GM23248 (cell line): ENCODE measurements at regions not wholly inside any gene's neighbourhood (a gene's known extent, or its start where the extent isn't known, plus 50 kb on each side); places are given as distances from the start of the nearest gene placed in this dataset.

ENCODE experiments used
- EZH2 ChIP-seq: fragments of 200-600 bp; sonication (generic); IDR thresholded peaks from 2 replicates; pipeline ENCODE4 v1.6.1; 2018; ENCODE audit warnings: antibody characterized with exemption, mild to moderate bottlenecking; ENCODE audit not compliant: insufficient read depth, poor library complexity, severe bottlenecking
- EZH2phosphoT487 ChIP-seq: fragments of 200-600 bp; sonication (generic); IDR thresholded peaks from 2 replicates; pipeline ENCODE4 v1.6.1; 2018; ENCODE audit warnings: antibody characterized with exemption, moderate library complexity, mild to moderate bottlenecking, low read depth; ENCODE audit not compliant: insufficient read depth

DNA sequence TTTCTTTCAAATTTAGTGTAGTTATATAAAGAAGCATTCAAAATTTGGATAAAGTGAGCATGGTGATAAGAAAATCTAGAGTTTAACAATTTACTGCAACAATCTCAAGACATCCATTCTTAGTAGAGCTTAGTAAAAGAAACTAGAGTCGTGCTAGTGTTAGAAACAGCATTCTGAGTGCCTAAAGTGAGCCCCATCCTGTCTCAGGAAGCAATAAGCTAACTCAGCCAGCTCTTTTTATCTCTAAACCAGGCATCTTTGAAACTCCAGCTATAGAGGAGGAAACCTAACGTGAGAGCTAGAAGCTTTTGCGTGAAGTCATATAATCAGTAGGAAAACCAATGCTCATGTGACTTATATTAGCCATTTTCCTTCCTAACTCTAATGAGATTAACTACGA, 1187.1 kb upstream of the EPHA6 start:
- TF ChIP-seq EZH2: no peak
- TF ChIP-seq EZH2phosphoT487: no peak
